HEK293 (cell line): ENCODE measurements at regions not wholly inside any gene's neighbourhood (a gene's known extent, or its start where the extent isn't known, plus 50 kb on each side); places are given as distances from the start of the nearest gene placed in this dataset.

Experiments used
- CTCF ChIA-PET: fragments of 350-600 bp; formaldehyde crosslinking; extraction: SDS; loops from one replicate; lab custom pipeline; 2021; ENCODE audit warnings: antibody characterized with exemption; lab: Yijun Ruan, JAX
- POLR2A ChIA-PET: fragments of 300-600 bp; formaldehyde crosslinking; extraction: SDS; loops from one replicate; lab custom pipeline; 2020; ENCODE audit warnings: antibody characterized with exemption, inconsistent platforms; lab: Yijun Ruan, JAX
- H3K27ac ChIP-seq: fragments of 200-500 bp; sonication (Bioruptor generic); 2 replicates; pipeline ENCODE4 v1.5.1; 2014; ENCODE audit warnings: low read depth, low read length, control low read depth, inconsistent platforms; ENCODE audit errors: extremely low read depth
- H3K36me3 ChIP-seq, 2 experiments: fragments of 200-500 bp in 1 of 2; sonication (Bioruptor generic) in 1 of 2; 1 replicate in 1 of 2; 2 replicates in 1 of 2; pipeline ENCODE4 v1.5.1; 2014 to 2017; ENCODE audit warnings: inconsistent platforms in 2 of 2, low read length in 2 of 2; ENCODE audit not compliant: control insufficient read depth in 2 of 2, insufficient read depth in 1 of 2
- H3K4me1 ChIP-seq: fragments of 200-500 bp; sonication (Bioruptor generic); 2 replicates; pipeline ENCODE4 v1.5.1; 2014; ENCODE audit warnings: mild to moderate bottlenecking, low read length, inconsistent platforms; ENCODE audit not compliant: control insufficient read depth, insufficient read depth
- H3K4me3 ChIP-seq: 2 replicates; pipeline ENCODE4 v1.5.1; 2011; ENCODE audit warnings: low read depth, mild to moderate bottlenecking, control low read depth, low read length, moderate library complexity
- H3K9me3 ChIP-seq: fragments of 200-500 bp; sonication (Bioruptor generic); 2 replicates; pipeline ENCODE4 v1.5.1; 2014; ENCODE audit warnings: low read depth, low read length, inconsistent platforms; ENCODE audit not compliant: control insufficient read depth, insufficient read depth
- BCL11A ChIP-seq: fragments of 450-650 bp; formaldehyde crosslinking; IDR thresholded peaks from 2 replicates; pipeline ENCODE4 v1.5.1; 2016; ENCODE audit warnings: low read depth, missing biosample characterization, missing genetic modification characterization
- FEZF1 ChIP-seq: fragments of 450-650 bp; formaldehyde crosslinking; IDR thresholded peaks from 2 replicates; pipeline ENCODE4 v1.5.1; 2016; ENCODE audit warnings: missing biosample characterization, missing genetic modification characterization
- MEIS1 ChIP-seq: sonication (generic); formaldehyde crosslinking; IDR thresholded peaks from 2 replicates; pipeline ENCODE4 v1.8.1; 2022; ENCODE audit warnings: missing genetic modification reagents, mild to moderate bottlenecking, borderline replicate concordance
- OVOL3 ChIP-seq: fragments of 450-650 bp; formaldehyde crosslinking; IDR thresholded peaks from 2 replicates; pipeline ENCODE4 v1.5.1; 2016; ENCODE audit warnings: missing biosample characterization, missing genetic modification characterization
- REPIN1 ChIP-seq: fragments of 450-650 bp; formaldehyde crosslinking; IDR thresholded peaks from 2 replicates; pipeline ENCODE4 v1.5.1; 2017; ENCODE audit warnings: missing biosample characterization, missing genetic modification characterization, low read depth
- ZBTB10 ChIP-seq: fragments of 450-650 bp; formaldehyde crosslinking; IDR thresholded peaks from 2 replicates; pipeline ENCODE4 v1.5.1; 2016; ENCODE audit warnings: missing biosample characterization, missing genetic modification characterization
- ZBTB6 ChIP-seq: fragments of 450-650 bp; formaldehyde crosslinking; IDR thresholded peaks from 2 replicates; pipeline ENCODE4 v1.5.1; 2017; ENCODE audit warnings: missing biosample characterization, missing genetic modification characterization
- ZFP37 ChIP-seq: fragments of 450-650 bp; formaldehyde crosslinking; IDR thresholded peaks from 2 replicates; pipeline ENCODE4 v1.5.1; 2016; ENCODE audit warnings: missing biosample characterization, missing genetic modification characterization
- ZNF140 ChIP-seq: fragments of 450-650 bp; formaldehyde crosslinking; IDR thresholded peaks from 2 replicates; pipeline ENCODE4 v1.5.1; 2016; ENCODE audit warnings: missing biosample characterization, missing genetic modification characterization
- ZNF169 ChIP-seq: fragments of 450-650 bp; formaldehyde crosslinking; IDR thresholded peaks from 2 replicates; pipeline ENCODE4 v1.5.1; 2016; ENCODE audit warnings: missing biosample characterization, missing genetic modification characterization
- ZNF184 ChIP-seq: fragments of 450-650 bp; IDR thresholded peaks from 2 replicates; pipeline ENCODE4 v1.5.1; 2018; ENCODE audit warnings: missing biosample characterization, mild to moderate bottlenecking, missing genetic modification characterization
- ZNF266 ChIP-seq: fragments of 450-650 bp; formaldehyde crosslinking; IDR thresholded peaks from 2 replicates; pipeline ENCODE4 v1.5.1; 2016; ENCODE audit warnings: missing biosample characterization, missing genetic modification characterization, low read depth
- ZNF324 ChIP-seq: fragments of 450-650 bp; formaldehyde crosslinking; IDR thresholded peaks from 2 replicates; pipeline ENCODE4 v1.5.1; 2016; ENCODE audit warnings: missing biosample characterization, missing genetic modification characterization
- ZNF404 ChIP-seq: fragments of 450-650 bp; formaldehyde crosslinking; IDR thresholded peaks from 2 replicates; pipeline ENCODE4 v1.5.1; 2017; ENCODE audit warnings: missing biosample characterization, missing genetic modification characterization
- ZNF514 ChIP-seq: fragments of 450-650 bp; formaldehyde crosslinking; IDR thresholded peaks from 2 replicates; pipeline ENCODE4 v1.5.1; 2016; ENCODE audit warnings: missing biosample characterization, missing genetic modification characterization
- ZNF558 ChIP-seq: fragments of 450-650 bp; formaldehyde crosslinking; IDR thresholded peaks from 2 replicates; pipeline ENCODE4 v1.5.1; 2016; ENCODE audit warnings: missing biosample characterization, missing genetic modification characterization
- ZNF830 ChIP-seq: fragments of 450-650 bp; IDR thresholded peaks from 2 replicates; pipeline ENCODE4 v1.5.0; 2018; ENCODE audit warnings: missing biosample characterization, missing genetic modification characterization, low read depth, mild to moderate bottlenecking, moderate library complexity
- TF ChIP-seq, protein P1 (sequence below): fragments of 450-650 bp; formaldehyde crosslinking; IDR thresholded peaks from 2 replicates; pipeline ENCODE4 v1.5.1; 2016; ENCODE audit warnings: missing biosample characterization, missing genetic modification characterization
- TF ChIP-seq, protein P2 (sequence below): fragments of 450-650 bp; formaldehyde crosslinking; IDR thresholded peaks from 2 replicates; pipeline ENCODE4 v1.5.1; 2017; ENCODE audit warnings: missing biosample characterization, missing genetic modification characterization

GRCh38 chr13:111595791-111596190 is 275.3 kb downstream of the TEX29 start:
- no peaks in the 10 kb centered on the region for H3K36me3 ChIP-seq
- POLR2A ChIA-PET: no interaction called here
- no peaks in the 10 kb centered on the region for H3K9me3 ChIP-seq
- no peak overlapping the region for H3K4me3 ChIP-seq
- no peak for TF ChIP-seq ZBTB10 (tag by site-specific recombination)
- no peak for TF ChIP-seq ZNF830 (tag by site-specific recombination)
- TF ChIP-seq MEIS1 (CRISPR knock-in tag): no peak
- TF ChIP-seq FEZF1: no peak
- TF ChIP-seq ZNF266: no peak
- no peak for TF ChIP-seq ZBTB6 (tag by site-specific recombination)
- no peak for TF ChIP-seq ZNF140 (tag by site-specific recombination)
- no peak for TF ChIP-seq ZNF184
- TF ChIP-seq OVOL3 (tag by site-specific recombination): no peak
- no peak for TF ChIP-seq ZNF169 (tag by site-specific recombination)
- TF ChIP-seq ZNF324 (tag by site-specific recombination): no peak
- TF ChIP-seq, protein P1, sequence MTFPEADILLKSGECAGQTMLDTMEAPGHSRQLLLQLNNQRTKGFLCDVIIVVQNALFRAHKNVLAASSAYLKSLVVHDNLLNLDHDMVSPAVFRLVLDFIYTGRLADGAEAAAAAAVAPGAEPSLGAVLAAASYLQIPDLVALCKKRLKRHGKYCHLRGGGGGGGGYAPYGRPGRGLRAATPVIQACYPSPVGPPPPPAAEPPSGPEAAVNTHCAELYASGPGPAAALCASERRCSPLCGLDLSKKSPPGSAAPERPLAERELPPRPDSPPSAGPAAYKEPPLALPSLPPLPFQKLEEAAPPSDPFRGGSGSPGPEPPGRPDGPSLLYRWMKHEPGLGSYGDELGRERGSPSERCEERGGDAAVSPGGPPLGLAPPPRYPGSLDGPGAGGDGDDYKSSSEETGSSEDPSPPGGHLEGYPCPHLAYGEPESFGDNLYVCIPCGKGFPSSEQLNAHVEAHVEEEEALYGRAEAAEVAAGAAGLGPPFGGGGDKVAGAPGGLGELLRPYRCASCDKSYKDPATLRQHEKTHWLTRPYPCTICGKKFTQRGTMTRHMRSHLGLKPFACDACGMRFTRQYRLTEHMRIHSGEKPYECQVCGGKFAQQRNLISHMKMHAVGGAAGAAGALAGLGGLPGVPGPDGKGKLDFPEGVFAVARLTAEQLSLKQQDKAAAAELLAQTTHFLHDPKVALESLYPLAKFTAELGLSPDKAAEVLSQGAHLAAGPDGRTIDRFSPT (tag by site-specific recombination): no peak
- no peak for TF ChIP-seq ZNF514 (tag by site-specific recombination)
- TF ChIP-seq ZNF558: no peak
- TF ChIP-seq, protein P2, sequence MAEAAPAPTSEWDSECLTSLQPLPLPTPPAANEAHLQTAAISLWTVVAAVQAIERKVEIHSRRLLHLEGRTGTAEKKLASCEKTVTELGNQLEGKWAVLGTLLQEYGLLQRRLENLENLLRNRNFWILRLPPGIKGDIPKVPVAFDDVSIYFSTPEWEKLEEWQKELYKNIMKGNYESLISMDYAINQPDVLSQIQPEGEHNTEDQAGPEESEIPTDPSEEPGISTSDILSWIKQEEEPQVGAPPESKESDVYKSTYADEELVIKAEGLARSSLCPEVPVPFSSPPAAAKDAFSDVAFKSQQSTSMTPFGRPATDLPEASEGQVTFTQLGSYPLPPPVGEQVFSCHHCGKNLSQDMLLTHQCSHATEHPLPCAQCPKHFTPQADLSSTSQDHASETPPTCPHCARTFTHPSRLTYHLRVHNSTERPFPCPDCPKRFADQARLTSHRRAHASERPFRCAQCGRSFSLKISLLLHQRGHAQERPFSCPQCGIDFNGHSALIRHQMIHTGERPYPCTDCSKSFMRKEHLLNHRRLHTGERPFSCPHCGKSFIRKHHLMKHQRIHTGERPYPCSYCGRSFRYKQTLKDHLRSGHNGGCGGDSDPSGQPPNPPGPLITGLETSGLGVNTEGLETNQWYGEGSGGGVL (tag by site-specific recombination): no peak
- no peak for TF ChIP-seq ZNF404 (tag by site-specific recombination)
- TF ChIP-seq BCL11A: no peak
- no peak for TF ChIP-seq ZFP37 (tag by site-specific recombination)
- CTCF ChIA-PET: no interaction called here
- no peaks in the 10 kb centered on the region for H3K4me1 ChIP-seq
- H3K27ac ChIP-seq: no peak overlapping the region

- no peaks in the 10 kb centered on the region for H3K36me3 ChIP-seq
- no peak for TF ChIP-seq REPIN1
- no peaks in the 10 kb centered on the region for H3K9me3 ChIP-seq
- H3K4me3 ChIP-seq: no peak overlapping the region
- ChIA-PET POLR2A (no interaction called here), CTCF (interaction anchor here (0.6 kb wide), 1 partner anchor 915 kb away, joined by 3 read pairs; no protein-coding TSS in a partner anchor)
- H3K27ac ChIP-seq: no peak overlapping the region
- H3K4me1 ChIP-seq: no peaks in the 10 kb centered on the region
Measured at GRCh38 chr13:111597191-111597611, 276.8 kb downstream of the TEX29 start.
